SK-N-MC (cell line): ENCODE measurements at regions not wholly inside any gene's neighbourhood (a gene's known extent, or its start where the extent isn't known, plus 50 kb on each side); places are given as distances from the start of the nearest gene placed in this dataset.

Experiments used
- EZH2 ChIP-seq: fragments of 200-600 bp; sonication (generic); IDR thresholded peaks from one replicate; pipeline ENCODE4 v1.6.1; 2017; ENCODE audit warnings: antibody characterized with exemption
- POLR2AphosphoS5 ChIP-seq: IDR thresholded peaks from 2 replicates; pipeline ENCODE4 v1.6.1; 2012; ENCODE audit warnings: mild to moderate bottlenecking, low read depth, low read length, borderline replicate concordance

DNA sequence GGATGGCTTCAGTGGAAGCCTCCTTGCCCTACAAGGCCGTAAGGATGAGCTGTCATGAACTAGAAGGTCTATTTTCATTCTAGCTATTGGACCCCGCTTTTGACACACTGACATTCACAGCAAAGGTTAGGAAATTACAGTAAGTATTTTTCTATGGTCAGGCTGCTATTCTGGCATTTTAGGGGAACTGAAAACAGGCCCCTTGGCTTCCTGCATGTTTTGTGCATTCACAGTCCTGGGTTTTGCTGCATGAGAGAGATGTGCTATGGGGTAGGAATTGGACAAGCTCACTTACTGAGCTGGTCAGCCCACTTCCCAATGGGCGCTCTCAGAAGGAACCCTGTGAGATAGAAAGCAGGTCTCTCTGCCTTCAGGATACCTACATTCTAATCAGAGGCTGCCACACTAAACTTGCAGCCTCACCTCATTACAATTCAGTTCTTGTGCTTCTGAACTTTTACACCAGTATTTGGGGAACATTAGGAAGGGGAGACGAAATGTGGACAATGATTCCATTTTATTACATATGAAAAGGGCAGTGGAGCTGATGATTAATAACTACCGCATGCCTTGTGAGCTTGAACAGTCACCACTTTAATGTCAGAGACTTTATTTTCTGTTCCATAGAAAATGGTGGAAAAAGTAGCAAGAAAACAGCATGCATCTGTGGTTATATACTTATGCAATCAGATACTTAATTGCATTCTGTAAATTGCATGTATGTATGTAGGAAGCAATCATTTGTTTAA, 86.6 kb upstream of the TAB2 start:
- TF ChIP-seq EZH2 (no peak), POLR2AphosphoS5 (no peak)
